ENCODE measurements at regions not wholly inside any gene's neighbourhood (a gene's known extent, or its start where the extent isn't known, plus 50 kb on each side); places are given as distances from the start of the nearest gene placed in this dataset.

DNA sequence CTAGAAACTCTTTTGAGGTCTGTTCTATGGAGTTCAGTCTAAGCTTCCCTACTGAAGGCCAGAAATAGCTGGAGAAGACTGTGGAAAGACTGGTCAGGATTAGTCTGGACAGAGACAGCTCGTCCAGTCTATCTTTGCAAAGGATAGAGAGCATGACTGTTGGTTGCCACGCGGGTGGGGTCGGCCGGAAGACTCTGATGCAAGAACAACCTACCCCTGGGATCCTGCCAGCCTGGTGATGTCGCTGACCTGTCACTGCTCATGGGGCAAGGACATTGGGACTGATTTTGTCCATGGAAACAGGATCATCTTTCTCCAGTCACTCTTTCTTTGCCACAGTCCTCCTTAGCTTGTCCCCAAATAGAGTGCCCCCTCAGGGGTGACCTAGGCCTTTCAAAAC, 337.6 kb upstream of the NPSR1 start:
- Histone ChIP-seq H3K9ac (ENCODE audit: insufficient read depth, low read length, poor library complexity, severe bottlenecking) (no peak overlapping the region), H3K4me3 (replicated peaks in 1 of 3; ENCODE audit: low read depth in 2 of 3, low read length in 3 of 3) (no peak overlapping the region), H3K4me1 (ENCODE audit: control insufficient read depth in 1 of 2, insufficient read depth in 2 of 2, low read length in 2 of 2) (no peaks in the 10 kb centered on the region), H3K4me2 (replicated peaks; ENCODE audit: extremely low read depth, low read length, poor library complexity, severe bottlenecking) (no peak overlapping the region), H2AFZ (ENCODE audit: insufficient read depth, low read depth, low read length, poor library complexity, severe bottlenecking) (no peak overlapping the region), H4K20me1 (ENCODE audit: insufficient read depth, low read length) (no peaks in the 10 kb centered on the region), H3K79me2 (ENCODE audit: insufficient read depth, low read length) (no peaks in the 10 kb centered on the region), H3K9me3 (replicated peaks in 1 of 2; ENCODE audit: control insufficient read depth in 1 of 2, insufficient read depth in 1 of 2, low read length in 2 of 2) (no peaks in the 10 kb centered on the region), H3K27me3 (ENCODE audit: control insufficient read depth in 2 of 2, insufficient read depth in 2 of 2, low read length in 2 of 2) (no peaks in the 10 kb centered on the region), H3K27ac (ENCODE audit: low read depth in 1 of 2, low read length in 2 of 2) (no peak overlapping the region), H3K36me3 (replicated peaks in 1 of 2; ENCODE audit: control insufficient read depth in 1 of 2, insufficient read depth in 2 of 2, low read length in 2 of 2) (no peaks in the 10 kb centered on the region)
- WGBS (ENCODE audit: insufficient coverage): 75% methylated on average over 6 of the region's 6 CpGs
- H3K4me3 Mint-ChIP-seq: no peak overlapping the region
- peaks cover 0 to 2% (median 0%) of the 10 kb centered on the region in 7 donors for H3K9me3 Mint-ChIP-seq
- H3K36me3 Mint-ChIP-seq: no peaks in the 10 kb centered on the region
- H3K27me3 Mint-ChIP-seq (ENCODE audit: low read depth in 3 of 3): peaks cover 4 to 13% (median 11%) of the 10 kb centered on the region in 3 donors
- TF ChIP-seq, protein P1, sequence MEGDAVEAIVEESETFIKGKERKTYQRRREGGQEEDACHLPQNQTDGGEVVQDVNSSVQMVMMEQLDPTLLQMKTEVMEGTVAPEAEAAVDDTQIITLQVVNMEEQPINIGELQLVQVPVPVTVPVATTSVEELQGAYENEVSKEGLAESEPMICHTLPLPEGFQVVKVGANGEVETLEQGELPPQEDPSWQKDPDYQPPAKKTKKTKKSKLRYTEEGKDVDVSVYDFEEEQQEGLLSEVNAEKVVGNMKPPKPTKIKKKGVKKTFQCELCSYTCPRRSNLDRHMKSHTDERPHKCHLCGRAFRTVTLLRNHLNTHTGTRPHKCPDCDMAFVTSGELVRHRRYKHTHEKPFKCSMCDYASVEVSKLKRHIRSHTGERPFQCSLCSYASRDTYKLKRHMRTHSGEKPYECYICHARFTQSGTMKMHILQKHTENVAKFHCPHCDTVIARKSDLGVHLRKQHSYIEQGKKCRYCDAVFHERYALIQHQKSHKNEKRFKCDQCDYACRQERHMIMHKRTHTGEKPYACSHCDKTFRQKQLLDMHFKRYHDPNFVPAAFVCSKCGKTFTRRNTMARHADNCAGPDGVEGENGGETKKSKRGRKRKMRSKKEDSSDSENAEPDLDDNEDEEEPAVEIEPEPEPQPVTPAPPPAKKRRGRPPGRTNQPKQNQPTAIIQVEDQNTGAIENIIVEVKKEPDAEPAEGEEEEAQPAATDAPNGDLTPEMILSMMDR (IDR thresholded peaks at IDR 0.05): no peak
- no peaks in the 10 kb centered on the region for H3K4me1 Mint-ChIP-seq
- intact Hi-C loops (cut with micrococcal nuclease): no loop called here
- DNase-seq: no peak
- no peak overlapping the region for H3K27ac Mint-ChIP-seq

DNA sequence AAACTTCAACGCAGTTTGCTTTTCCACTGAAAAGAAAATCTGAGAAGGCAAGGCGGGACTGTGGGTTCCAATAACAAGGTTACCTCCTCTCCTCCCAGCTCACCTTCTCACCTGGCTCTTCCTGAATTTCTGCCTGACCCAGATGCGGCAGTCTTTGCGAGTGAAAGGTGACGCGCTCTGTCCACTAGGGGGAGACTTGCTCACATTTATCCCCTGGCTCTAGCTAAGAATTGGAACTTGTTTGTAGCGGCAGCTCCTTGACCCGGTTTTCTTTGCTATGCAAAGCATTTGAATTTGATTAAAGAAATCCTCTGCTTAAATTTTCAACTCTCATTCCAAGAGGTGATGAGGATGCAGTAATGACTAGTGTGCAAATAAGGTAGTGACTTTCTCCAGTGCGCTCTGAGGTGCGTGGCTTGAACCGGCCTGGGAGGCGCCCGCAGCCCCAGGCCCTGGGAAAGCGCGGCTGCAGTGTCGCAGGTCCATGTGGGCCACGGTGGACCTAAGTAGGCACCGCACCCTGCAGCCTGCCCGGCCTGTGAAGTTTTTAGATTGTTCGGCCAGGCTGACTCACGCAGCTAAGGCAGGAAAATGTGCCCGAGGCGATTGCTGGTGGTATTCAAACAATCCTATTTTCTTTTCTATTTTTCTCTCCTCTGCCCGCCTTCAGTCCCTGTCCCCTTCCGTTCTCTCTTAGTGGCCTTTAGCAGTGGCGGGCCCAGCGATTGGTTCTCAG, 336.9 kb upstream of the NPSR1 start:
- 15% methylated on average over 16 of the region's 27 CpGs for WGBS (ENCODE audit: insufficient coverage)
- H3K27me3 ChIP-seq (ENCODE audit: control insufficient read depth in 2 of 2, insufficient read depth in 2 of 2, low read length in 2 of 2): no peaks in the 10 kb centered on the region
- peak overlapping the region; percentile 11 for H2AFZ ChIP-seq (ENCODE audit: insufficient read depth, low read depth, low read length, poor library complexity, severe bottlenecking)
- peaks cover 4 to 13% (median 11%) of the 10 kb centered on the region in 3 donors for H3K27me3 Mint-ChIP-seq (ENCODE audit: low read depth in 3 of 3)
- peak in 1 of 3 donors; percentile 4 for DNase-seq
- H3K27ac ChIP-seq (ENCODE audit: low read depth in 1 of 2, low read length in 2 of 2): no peak overlapping the region
- no peaks in the 10 kb centered on the region for H3K79me2 ChIP-seq (ENCODE audit: insufficient read depth, low read length)
- H3K9ac ChIP-seq (ENCODE audit: insufficient read depth, low read length, poor library complexity, severe bottlenecking): no peak overlapping the region
- intact Hi-C loops (cut with micrococcal nuclease): no loop called here
- H3K9me3 ChIP-seq (replicated peaks in 1 of 2; ENCODE audit: control insufficient read depth in 1 of 2, insufficient read depth in 1 of 2, low read length in 2 of 2): no peaks in the 10 kb centered on the region
- peak overlapping the region in 1 of 2 donors; percentile 59 for H3K4me3 Mint-ChIP-seq
- no peaks in the 10 kb centered on the region for H3K36me3 ChIP-seq (replicated peaks in 1 of 2; ENCODE audit: control insufficient read depth in 1 of 2, insufficient read depth in 2 of 2, low read length in 2 of 2)
- no peak overlapping the region for H3K4me2 ChIP-seq (replicated peaks; ENCODE audit: extremely low read depth, low read length, poor library complexity, severe bottlenecking)
- no peaks in the 10 kb centered on the region for H4K20me1 ChIP-seq (ENCODE audit: insufficient read depth, low read length)
- no peak overlapping the region for H3K27ac Mint-ChIP-seq
- H3K4me3 ChIP-seq (replicated peaks in 1 of 3; ENCODE audit: low read depth in 2 of 3, low read length in 3 of 3): no peak overlapping the region
- H3K4me1 ChIP-seq (ENCODE audit: control insufficient read depth in 1 of 2, insufficient read depth in 2 of 2, low read length in 2 of 2): no peaks in the 10 kb centered on the region
- H3K36me3 Mint-ChIP-seq: no peaks in the 10 kb centered on the region
- TF ChIP-seq, protein P1 (IDR thresholded peaks at IDR 0.05): peak; percentile 55
- H3K9me3 Mint-ChIP-seq: peaks cover 0 to 1% (median 0%) of the 10 kb centered on the region in 7 donors
- no peaks in the 10 kb centered on the region for H3K4me1 Mint-ChIP-seq
